Stimulated activated CD8-positive, alpha-beta memory T cell treated with anti-CD3 and anti-CD28 coated beads, Interleukin-12 subunit alpha, Interleukin-12 subunit beta, amount 100 ng/mL, for 4 hours (primary cell): ENCODE measurements at regions not wholly inside any gene's neighbourhood (a gene's known extent, or its start where the extent isn't known, plus 50 kb on each side); places are given as distances from the start of the nearest gene placed in this dataset.
A peak's percentile ranks its signal among the peaks of the same experiment; 100 is the strongest.

Experiments used
- DNase-seq: peaks from one replicate; pipeline ENCODE4 v3.0.0-alpha.2; 2020; ENCODE audit warnings: low read depth

GRCh38 chr6:53413326-53413725, 64.6 kb upstream of the ELOVL5 start:
- no peak for DNase-seq

- no peak for DNase-seq
Observed at GRCh38 chr6:53412751-53413150, 64.0 kb upstream of the ELOVL5 start.

- DNase-seq: no peak
Observed at GRCh38 chr6:53412021-53412715, 63.4 kb upstream of the ELOVL5 start.

- DNase-seq: no peak
Observed at GRCh38 chr6:53411451-53411850, 62.7 kb upstream of the ELOVL5 start.

GRCh38 chr6:53410508-53411258, 61.9 kb upstream of the ELOVL5 start:
- DNase-seq: peak; percentile 30

GRCh38 chr6:53408826-53409225, 60.1 kb upstream of the ELOVL5 start:
- no peak for DNase-seq

GRCh38 chr6:53399027-53399344, 50.2 kb upstream of the ELOVL5 start:
- no peak for DNase-seq

- no peak for DNase-seq
Observed at GRCh38 chr6:53398247-53399026, 49.7 kb upstream of the ELOVL5 start.
